MM.1S (cell line): ENCODE measurements at regions not wholly inside any gene's neighbourhood (a gene's known extent, or its start where the extent isn't known, plus 50 kb on each side); places are given as distances from the start of the nearest gene placed in this dataset.
"Not testable (repeated sequence)": the region's sequence is repeated elsewhere in the genome, so short reads cannot be mapped to it uniquely, and the experiment has no call there.

ENCODE experiments used
- EZH2 ChIP-seq: fragments of 300-600 bp; sonication (generic); optimal IDR thresholded peaks from 2 replicates; pipeline ENCODE3; 2017; ENCODE audit warnings: low read depth, mild to moderate bottlenecking, antibody characterized with exemption, low read length, mixed read lengths
- EZH2phosphoT487 ChIP-seq: fragments of 300-600 bp; sonication (generic); IDR thresholded peaks from 2 replicates; pipeline ENCODE4 v1.6.1; 2018; ENCODE audit warnings: antibody characterized with exemption, low read length
- TF ChIP-seq, protein P1 (sequence below): fragments of 300-600 bp; sonication (generic); IDR thresholded peaks from 2 replicates; pipeline ENCODE4 v1.5.1; 2016; ENCODE audit warnings: antibody characterized with exemption, low read length, mixed read lengths

GRCh38 chr6:78807655-78808355 lies 59.5 kb upstream of the IRAK1BP1 start:
- not testable (repeated sequence) for TF ChIP-seq EZH2, EZH2phosphoT487
- TF ChIP-seq, protein P1, sequence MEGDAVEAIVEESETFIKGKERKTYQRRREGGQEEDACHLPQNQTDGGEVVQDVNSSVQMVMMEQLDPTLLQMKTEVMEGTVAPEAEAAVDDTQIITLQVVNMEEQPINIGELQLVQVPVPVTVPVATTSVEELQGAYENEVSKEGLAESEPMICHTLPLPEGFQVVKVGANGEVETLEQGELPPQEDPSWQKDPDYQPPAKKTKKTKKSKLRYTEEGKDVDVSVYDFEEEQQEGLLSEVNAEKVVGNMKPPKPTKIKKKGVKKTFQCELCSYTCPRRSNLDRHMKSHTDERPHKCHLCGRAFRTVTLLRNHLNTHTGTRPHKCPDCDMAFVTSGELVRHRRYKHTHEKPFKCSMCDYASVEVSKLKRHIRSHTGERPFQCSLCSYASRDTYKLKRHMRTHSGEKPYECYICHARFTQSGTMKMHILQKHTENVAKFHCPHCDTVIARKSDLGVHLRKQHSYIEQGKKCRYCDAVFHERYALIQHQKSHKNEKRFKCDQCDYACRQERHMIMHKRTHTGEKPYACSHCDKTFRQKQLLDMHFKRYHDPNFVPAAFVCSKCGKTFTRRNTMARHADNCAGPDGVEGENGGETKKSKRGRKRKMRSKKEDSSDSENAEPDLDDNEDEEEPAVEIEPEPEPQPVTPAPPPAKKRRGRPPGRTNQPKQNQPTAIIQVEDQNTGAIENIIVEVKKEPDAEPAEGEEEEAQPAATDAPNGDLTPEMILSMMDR, result not testable (repeated sequence)
